Erythroblast (primary cell): ENCODE measurements at regions not wholly inside any gene's neighbourhood (a gene's known extent, or its start where the extent isn't known, plus 50 kb on each side); places are given as distances from the start of the nearest gene placed in this dataset.

Experiments used
- GATA1 ChIP-seq: IDR thresholded peaks from 2 replicates; pipeline ENCODE4 v1.6.1; 2011; ENCODE audit warnings: low read depth, mild to moderate bottlenecking, control low read depth, low read length, moderate library complexity
- POLR2A ChIP-seq: IDR thresholded peaks from 2 replicates; pipeline ENCODE4 v1.6.1; 2011; ENCODE audit warnings: mild to moderate bottlenecking, low read length

- TF ChIP-seq POLR2A (no peak), GATA1 (no peak)
Measured at GRCh38 chr3:168885028-168885427, 778.5 kb downstream of the MECOM start.
